Gastrocnemius medialis (tissue), 4 donors: ENCODE measurements at regions not wholly inside any gene's neighbourhood (a gene's known extent, or its start where the extent isn't known, plus 50 kb on each side); places are given as distances from the start of the nearest gene placed in this dataset.

Experiments used
- ATAC-seq, 2 donors: fragments of 150-250 bp; one replicate each; pipeline ENCODE4 v1.9.1; 2016
- DNase-seq, 2 donors: peaks; one replicate each; pipeline ENCODE4 v3.0.0-alpha.2; 2019
- H3K27ac ChIP-seq, 4 donors: fragments of 200-600 bp; sonication (generic); 1 replicate in 1 of 4; 2 replicates in 3 of 4; pipeline ENCODE4 v1.5.1; 2016 to 2018; ENCODE audit warnings: mild to moderate bottlenecking in 2 of 4, moderate library complexity in 1 of 4
- H3K27me3 ChIP-seq, 3 donors: fragments of 200-600 bp; sonication (generic) in 2 of 3; 1 replicate in 1 of 3; 2 replicates in 2 of 3; pipeline versions ENCODE4 v1.5.1 to v1.6.0; 2016 to 2019; ENCODE audit warnings: mild to moderate bottlenecking in 1 of 3, moderate library complexity in 1 of 3
- H3K36me3 ChIP-seq, 2 donors: fragments of 200-600 bp; sonication (generic) in 1 of 2; one replicate each; pipeline ENCODE4 v1.5.1; 2017 to 2018
- H3K4me1 ChIP-seq, 2 donors: fragments of 200-600 bp; sonication (generic) in 1 of 2; one replicate each; pipeline ENCODE4 v1.5.1; 2016 to 2017; ENCODE audit warnings: mild to moderate bottlenecking in 2 of 2
- H3K4me3 ChIP-seq, 4 donors: fragments of 200-600 bp; sonication (generic) in 3 of 4; 1 replicate in 1 of 4; 2 replicates in 3 of 4; pipeline ENCODE4 v1.5.1; 2016 to 2019; ENCODE audit warnings: mild to moderate bottlenecking in 2 of 4
- H3K9me3 ChIP-seq, 3 donors: fragments of 200-600 bp; sonication (generic) in 2 of 3; 1 replicate in 1 of 3; 2 replicates in 2 of 3; pipeline ENCODE4 v1.5.1; 2016 to 2019
- POLR2A ChIP-seq, 2 donors: fragments of 450-650 bp; IDR thresholded peaks; one replicate each; pipeline ENCODE4 v1.6.1; 2017; ENCODE audit warnings: antibody characterized with exemption in 2 of 2, mild to moderate bottlenecking in 2 of 2, moderate library complexity in 2 of 2
- in situ Hi-C, 4 donors: fragments of 200-750 bp; cut with MboI; loops; one replicate each; pipeline versions ENCODE4 v1.15.0 to v1.8.0; 2017; ENCODE audit warnings: low sequenced_read_pairs in 4 of 4
- intact Hi-C: fragments of 100-400 bp; cut with DNase I; formaldehyde crosslinking; loops from one replicate; pipeline ENCODE4 v1.15.1; 2023; ENCODE audit warnings: low total_unique reads
- TF ChIP-seq, protein P1 (sequence below), 5 experiments: fragments of 450-650 bp in 3 of 5; fragments of 200-600 bp in 2 of 5; sonication (generic) in 2 of 5; IDR thresholded peaks in 4 of 5; conservative IDR thresholded peaks in 1 of 5; 1 replicate in 4 of 5; 2 replicates in 1 of 5; pipeline ENCODE4 v1.5.1; 2016 to 2019; ENCODE audit warnings: antibody characterized with exemption in 5 of 5, mild to moderate bottlenecking in 3 of 5, moderate library complexity in 3 of 5

DNA sequence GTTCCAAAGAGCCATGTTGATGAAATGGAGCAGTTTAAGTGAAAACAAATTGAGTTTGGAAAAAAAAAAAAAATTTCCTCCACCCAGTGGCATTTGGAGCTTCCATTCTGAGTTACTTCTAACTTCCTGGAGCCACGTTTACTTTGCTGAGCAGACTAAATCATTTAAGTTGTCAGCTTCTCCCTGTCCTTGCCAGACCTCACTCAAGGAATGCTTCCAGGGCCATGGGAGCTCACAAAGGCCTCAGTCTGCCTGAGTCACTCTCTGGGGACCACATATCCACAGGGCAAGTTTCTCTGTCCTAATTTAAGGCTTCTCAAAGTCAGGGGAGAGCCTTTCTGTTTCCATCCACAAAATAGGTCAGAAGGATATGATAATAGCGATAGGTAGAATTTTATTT, 210.3 kb upstream of the TNC start:
- Histone ChIP-seq H3K27me3 (no peaks in the 10 kb centered on the region), H3K27ac (no peak overlapping the region), H3K9me3 (no peaks in the 10 kb centered on the region), H3K4me1 (no peaks in the 10 kb centered on the region), H3K36me3 (no peaks in the 10 kb centered on the region), H3K4me3 (no peak overlapping the region)
- no peak for TF ChIP-seq POLR2A (IDR thresholded peaks at IDR 0.05)
- TF ChIP-seq, protein P1, sequence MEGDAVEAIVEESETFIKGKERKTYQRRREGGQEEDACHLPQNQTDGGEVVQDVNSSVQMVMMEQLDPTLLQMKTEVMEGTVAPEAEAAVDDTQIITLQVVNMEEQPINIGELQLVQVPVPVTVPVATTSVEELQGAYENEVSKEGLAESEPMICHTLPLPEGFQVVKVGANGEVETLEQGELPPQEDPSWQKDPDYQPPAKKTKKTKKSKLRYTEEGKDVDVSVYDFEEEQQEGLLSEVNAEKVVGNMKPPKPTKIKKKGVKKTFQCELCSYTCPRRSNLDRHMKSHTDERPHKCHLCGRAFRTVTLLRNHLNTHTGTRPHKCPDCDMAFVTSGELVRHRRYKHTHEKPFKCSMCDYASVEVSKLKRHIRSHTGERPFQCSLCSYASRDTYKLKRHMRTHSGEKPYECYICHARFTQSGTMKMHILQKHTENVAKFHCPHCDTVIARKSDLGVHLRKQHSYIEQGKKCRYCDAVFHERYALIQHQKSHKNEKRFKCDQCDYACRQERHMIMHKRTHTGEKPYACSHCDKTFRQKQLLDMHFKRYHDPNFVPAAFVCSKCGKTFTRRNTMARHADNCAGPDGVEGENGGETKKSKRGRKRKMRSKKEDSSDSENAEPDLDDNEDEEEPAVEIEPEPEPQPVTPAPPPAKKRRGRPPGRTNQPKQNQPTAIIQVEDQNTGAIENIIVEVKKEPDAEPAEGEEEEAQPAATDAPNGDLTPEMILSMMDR (IDR thresholded peaks at IDR 0.05 in 4 of 5, conservative IDR thresholded peaks at IDR 0.05 in 1 of 5) = no peak
- no peak for DNase-seq
- no peak for ATAC-seq
- in situ Hi-C loops (loop anchor here in 1 of 4 donors (10.0 kb wide), 1 partner anchor 63 kb away; no protein-coding TSS in a partner anchor), intact Hi-C loops (no loop called here)

DNA sequence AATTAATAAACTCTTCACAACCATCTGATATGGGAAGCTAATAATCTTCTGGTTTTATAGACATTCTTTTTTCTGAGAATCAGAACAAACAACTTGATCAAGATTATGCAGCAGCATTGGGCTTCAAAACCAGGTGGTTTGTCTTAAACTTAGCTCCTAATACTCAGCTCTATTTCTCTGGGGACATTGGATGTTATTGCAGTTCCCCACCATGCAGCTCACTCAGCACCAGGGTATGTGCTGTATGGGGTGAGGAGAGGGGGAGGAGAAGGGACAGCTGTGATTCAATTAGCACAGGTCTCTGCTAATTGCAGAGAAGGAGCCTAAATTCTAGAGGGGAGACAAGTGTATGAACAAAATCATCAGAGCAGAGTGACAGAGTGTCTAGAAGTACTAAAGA, 210.7 kb upstream of the TNC start:
- ATAC-seq = no peak
- no peaks in the 10 kb centered on the region for H3K36me3 ChIP-seq
- H3K27ac ChIP-seq = no peak overlapping the region
- in situ Hi-C loops (loop anchor here in 1 of 4 donors (10.0 kb wide), 1 partner anchor 64 kb away; no protein-coding TSS in a partner anchor), intact Hi-C loops (no loop called here)
- TF ChIP-seq POLR2A (IDR thresholded peaks at IDR 0.05) = no peak
- TF ChIP-seq, protein P1 (IDR thresholded peaks at IDR 0.05 in 4 of 5, conservative IDR thresholded peaks at IDR 0.05 in 1 of 5) = no peak
- H3K27me3 ChIP-seq = no peaks in the 10 kb centered on the region
- DNase-seq = no peak
- no peaks in the 10 kb centered on the region for H3K4me1 ChIP-seq
- H3K4me3 ChIP-seq = no peak overlapping the region
- no peaks in the 10 kb centered on the region for H3K9me3 ChIP-seq

DNA sequence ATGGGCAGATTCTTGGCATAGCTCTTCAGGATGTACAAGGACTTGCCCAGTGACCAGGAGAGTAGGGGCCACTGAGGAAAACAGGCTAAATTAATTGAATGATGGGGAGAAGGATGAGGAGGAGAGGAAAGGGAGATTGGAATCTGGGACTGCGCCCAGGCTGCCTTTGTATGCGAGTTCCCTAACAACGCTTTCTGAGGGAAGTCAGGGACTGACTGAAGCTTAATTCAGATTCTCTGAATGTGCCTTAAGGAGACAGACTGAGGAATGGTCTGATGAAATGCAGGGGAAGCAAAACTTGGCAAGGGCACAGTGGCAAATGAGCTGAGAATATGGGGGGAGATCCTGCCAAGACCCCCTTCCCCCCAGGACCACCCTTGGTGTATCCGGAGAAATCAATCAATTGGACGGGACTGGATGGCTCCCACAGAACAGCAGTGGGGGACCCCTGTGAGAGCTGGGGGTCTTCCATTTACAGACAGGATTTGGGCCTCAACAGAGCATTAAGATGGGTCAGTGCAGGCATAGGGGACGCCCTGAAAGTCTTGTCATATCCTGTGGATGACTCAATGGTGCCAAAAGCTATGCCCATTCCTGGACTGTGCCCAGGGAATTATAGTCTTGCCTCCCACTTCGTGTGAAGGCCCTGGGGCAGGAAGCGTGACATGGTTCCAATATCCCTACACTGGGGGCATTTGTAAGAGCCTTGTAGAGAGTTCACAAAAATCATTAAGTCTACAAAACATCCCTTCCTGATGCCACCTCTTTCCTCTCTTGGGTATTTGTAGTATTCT, 215.5 kb upstream of the TNC start:
- intact Hi-C loops (no loop called here), in situ Hi-C loops (no loop called here)
- TF ChIP-seq POLR2A (IDR thresholded peaks at IDR 0.05) = no peak
- TF ChIP-seq, protein P1 (IDR thresholded peaks at IDR 0.05 in 4 of 5, conservative IDR thresholded peaks at IDR 0.05 in 1 of 5) = no peak
- ATAC-seq = no peak
- no peaks in the 10 kb centered on the region for H3K9me3 ChIP-seq
- H3K36me3 ChIP-seq = no peaks in the 10 kb centered on the region
- no peak for DNase-seq
- H3K4me1 ChIP-seq = no peaks in the 10 kb centered on the region
- no peaks in the 10 kb centered on the region for H3K27me3 ChIP-seq
- no peak overlapping the region for H3K4me3 ChIP-seq
- H3K27ac ChIP-seq = no peak overlapping the region

DNA sequence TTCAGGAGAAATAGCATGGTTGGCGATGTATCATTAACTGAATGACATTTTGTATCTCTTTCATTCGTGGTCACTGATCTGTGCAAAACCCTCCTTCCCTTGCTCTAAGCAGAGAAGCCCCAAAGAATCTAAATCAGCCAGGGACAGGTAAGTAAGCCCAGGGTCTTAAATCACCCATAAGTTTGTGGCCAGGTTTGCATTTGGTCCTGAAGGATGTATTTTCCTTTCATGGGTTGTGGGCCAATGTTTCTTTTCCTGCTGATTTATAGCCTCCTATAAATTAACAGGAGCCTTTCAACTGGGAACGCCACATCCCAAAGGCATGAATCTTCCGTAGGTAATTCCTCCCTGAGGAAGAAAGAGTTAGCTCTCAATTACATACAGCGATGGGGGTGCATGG, 217.5 kb upstream of the TNC start:
- Histone ChIP-seq H3K9me3 (no peaks in the 10 kb centered on the region), H3K36me3 (no peaks in the 10 kb centered on the region), H3K4me3 (no peak overlapping the region), H3K27me3 (no peaks in the 10 kb centered on the region), H3K4me1 (no peaks in the 10 kb centered on the region), H3K27ac (no peak overlapping the region)
- TF ChIP-seq, protein P1 (IDR thresholded peaks at IDR 0.05 in 4 of 5, conservative IDR thresholded peaks at IDR 0.05 in 1 of 5) = no peak
- no peak for TF ChIP-seq POLR2A (IDR thresholded peaks at IDR 0.05)
- ATAC-seq (no peak), DNase-seq (no peak)
- in situ Hi-C loops (no loop called here), intact Hi-C loops (no loop called here)
